HEK293 (cell line): ENCODE measurements at regions not wholly inside any gene's neighbourhood (a gene's known extent, or its start where the extent isn't known, plus 50 kb on each side); places are given as distances from the start of the nearest gene placed in this dataset.

Source experiments
- BCL11B ChIP-seq: fragments of 450-650 bp; formaldehyde crosslinking; IDR thresholded peaks from 2 replicates; pipeline ENCODE4 v1.5.1; 2016; ENCODE audit warnings: low read depth, missing biosample characterization, missing genetic modification characterization
- EGR2 ChIP-seq: fragments of 450-650 bp; formaldehyde crosslinking; IDR thresholded peaks from 2 replicates; pipeline ENCODE4 v1.5.1; 2016; ENCODE audit warnings: low read depth, missing biosample characterization, missing genetic modification characterization
- IKZF3 ChIP-seq: fragments of 450-650 bp; IDR thresholded peaks from 2 replicates; pipeline ENCODE4 v1.5.0; 2018; ENCODE audit warnings: missing biosample characterization, mild to moderate bottlenecking, missing genetic modification characterization, moderate library complexity
- KLF1 ChIP-seq: fragments of 450-650 bp; formaldehyde crosslinking; IDR thresholded peaks from 2 replicates; pipeline ENCODE4 v1.5.1; 2016; ENCODE audit warnings: missing biosample characterization, missing genetic modification characterization
- KLF17 ChIP-seq: fragments of 450-650 bp; formaldehyde crosslinking; IDR thresholded peaks from 2 replicates; pipeline ENCODE4 v1.5.1; 2016; ENCODE audit warnings: missing biosample characterization, missing genetic modification characterization
- KLF8 ChIP-seq: fragments of 450-650 bp; formaldehyde crosslinking; IDR thresholded peaks from 2 replicates; pipeline ENCODE4 v1.5.1; 2016; ENCODE audit warnings: missing biosample characterization, missing genetic modification characterization
- OVOL3 ChIP-seq: fragments of 450-650 bp; formaldehyde crosslinking; IDR thresholded peaks from 2 replicates; pipeline ENCODE4 v1.5.1; 2016; ENCODE audit warnings: missing biosample characterization, missing genetic modification characterization
- PBX3 ChIP-seq: sonication (generic); formaldehyde crosslinking; IDR thresholded peaks from 2 replicates; pipeline ENCODE4 v1.8.1; 2022; ENCODE audit warnings: mild to moderate bottlenecking, moderate library complexity, missing genetic modification reagents
- SCRT2 ChIP-seq: fragments of 450-650 bp; formaldehyde crosslinking; IDR thresholded peaks from 2 replicates; pipeline ENCODE4 v1.5.1; 2016; ENCODE audit warnings: missing biosample characterization, missing genetic modification characterization
- YY1 ChIP-seq: fragments of 450-650 bp; formaldehyde crosslinking; IDR thresholded peaks from 2 replicates; pipeline ENCODE4 v1.5.1; 2018; ENCODE audit warnings: missing biosample characterization, missing genetic modification characterization
- ZBTB44 ChIP-seq: fragments of 450-650 bp; IDR thresholded peaks from 2 replicates; pipeline ENCODE4 v1.5.1; 2018; ENCODE audit warnings: missing biosample characterization, mild to moderate bottlenecking, missing genetic modification characterization
- ZFP41 ChIP-seq: fragments of 450-650 bp; formaldehyde crosslinking; IDR thresholded peaks from 2 replicates; pipeline ENCODE4 v1.5.1; 2016; ENCODE audit warnings: missing biosample characterization, missing genetic modification characterization, borderline replicate concordance
- ZNF10 ChIP-seq: fragments of 450-650 bp; formaldehyde crosslinking; IDR thresholded peaks from 2 replicates; pipeline ENCODE4 v1.5.1; 2017; ENCODE audit warnings: missing biosample characterization, missing genetic modification characterization
- ZNF214 ChIP-seq: fragments of 450-650 bp; formaldehyde crosslinking; IDR thresholded peaks from 2 replicates; pipeline ENCODE4 v1.5.1; 2017; ENCODE audit warnings: missing biosample characterization, mild to moderate bottlenecking, missing genetic modification characterization, borderline replicate concordance
- ZNF223 ChIP-seq: fragments of 450-650 bp; formaldehyde crosslinking; IDR thresholded peaks from 2 replicates; pipeline ENCODE4 v1.5.1; 2016; ENCODE audit warnings: missing biosample characterization, missing genetic modification characterization
- ZNF23 ChIP-seq: fragments of 450-650 bp; formaldehyde crosslinking; IDR thresholded peaks from 2 replicates; pipeline ENCODE4 v1.5.1; 2016; ENCODE audit warnings: missing biosample characterization, missing genetic modification characterization, borderline replicate concordance
- ZNF311 ChIP-seq: fragments of 450-650 bp; formaldehyde crosslinking; IDR thresholded peaks from 2 replicates; pipeline ENCODE4 v1.5.1; 2017; ENCODE audit warnings: missing biosample characterization, missing genetic modification characterization, borderline replicate concordance
- ZNF335 ChIP-seq: fragments of 450-650 bp; formaldehyde crosslinking; conservative IDR thresholded peaks from 2 replicates; pipeline ENCODE4 v1.5.1; 2016; ENCODE audit warnings: missing biosample characterization, missing genetic modification characterization
- ZNF341 ChIP-seq: fragments of 450-650 bp; formaldehyde crosslinking; IDR thresholded peaks from 2 replicates; pipeline ENCODE4; 2016; ENCODE audit warnings: low read depth, missing biosample characterization, missing genetic modification characterization
- ZNF350 ChIP-seq: fragments of 450-650 bp; formaldehyde crosslinking; IDR thresholded peaks from 2 replicates; pipeline ENCODE4 v1.5.0; 2017; ENCODE audit warnings: missing biosample characterization, mild to moderate bottlenecking, missing genetic modification characterization
- ZNF473 ChIP-seq: fragments of 450-650 bp; formaldehyde crosslinking; IDR thresholded peaks from 2 replicates; pipeline ENCODE4 v1.5.1; 2017; ENCODE audit warnings: missing biosample characterization, missing genetic modification characterization
- ZNF48 ChIP-seq: fragments of 450-650 bp; formaldehyde crosslinking; IDR thresholded peaks from 2 replicates; pipeline ENCODE4 v1.5.1; 2016; ENCODE audit warnings: missing biosample characterization, missing genetic modification characterization
- ZNF514 ChIP-seq: fragments of 450-650 bp; formaldehyde crosslinking; IDR thresholded peaks from 2 replicates; pipeline ENCODE4 v1.5.1; 2016; ENCODE audit warnings: missing biosample characterization, missing genetic modification characterization
- ZNF555 ChIP-seq: fragments of 450-650 bp; formaldehyde crosslinking; conservative IDR thresholded peaks from 2 replicates; pipeline ENCODE4 v1.5.1; 2017; ENCODE audit warnings: missing biosample characterization, mild to moderate bottlenecking, missing genetic modification characterization, inconsistent platforms
- ZNF610 ChIP-seq: fragments of 450-650 bp; formaldehyde crosslinking; IDR thresholded peaks from 2 replicates; pipeline ENCODE4 v1.5.1; 2016; ENCODE audit warnings: missing biosample characterization, missing genetic modification characterization, borderline replicate concordance
- ZNF677 ChIP-seq: fragments of 450-650 bp; IDR thresholded peaks from 2 replicates; pipeline ENCODE4 v1.5.0; 2018; ENCODE audit warnings: missing biosample characterization, mild to moderate bottlenecking, missing genetic modification characterization, moderate library complexity
- ZNF777 ChIP-seq: fragments of 450-650 bp; formaldehyde crosslinking; IDR thresholded peaks from 2 replicates; pipeline ENCODE4 v1.5.1; 2017; ENCODE audit warnings: missing biosample characterization, missing genetic modification characterization, borderline replicate concordance
- ZNF837 ChIP-seq: fragments of 450-650 bp; formaldehyde crosslinking; IDR thresholded peaks from 2 replicates; pipeline ENCODE4 v1.5.1; 2016; ENCODE audit warnings: missing biosample characterization, missing genetic modification characterization
- ZSCAN30 ChIP-seq: fragments of 450-650 bp; IDR thresholded peaks from 2 replicates; pipeline ENCODE4 v1.5.1; 2018; ENCODE audit warnings: missing biosample characterization, mild to moderate bottlenecking, missing genetic modification characterization, moderate library complexity

GRCh38 chr5:175772747-175773533 lies 98.4 kb upstream of the CPLX2 start (continued):
- TF ChIP-seq EGR2 (peak; percentile 84), ZNF223 (peak; percentile 96), ZNF23 (tag by site-specific recombination) (no peak), ZFP41 (tag by site-specific recombination) (no peak), ZNF335 (tag by site-specific recombination) (peak; percentile 81), ZNF837 (tag by site-specific recombination) (no peak), ZBTB44 (tag by site-specific recombination) (no peak), PBX3 (CRISPR knock-in tag) (no peak), ZNF311 (tag by site-specific recombination) (no peak), YY1 (tag by site-specific recombination) (no peak), ZNF48 (tag by site-specific recombination) (no peak), ZNF777 (tag by site-specific recombination) (no peak), ZNF555 (tag by site-specific recombination) (no peak), ZNF214 (tag by site-specific recombination) (no peak), BCL11B (tag by site-specific recombination) (no peak), ZNF677 (tag by site-specific recombination) (peak; percentile 57; the same call in 1 of the 2 replicates), KLF1 (tag by site-specific recombination) (peak; percentile 98), SCRT2 (no peak), ZSCAN30 (tag by site-specific recombination) (no peak), ZNF514 (tag by site-specific recombination) (no peak), OVOL3 (tag by site-specific recombination) (no peak), ZNF350 (no peak), KLF17 (tag by site-specific recombination) (peak; percentile 60), IKZF3 (tag by site-specific recombination) (peak; percentile 18; the same call in 1 of the 2 replicates), KLF8 (tag by site-specific recombination) (no peak), ZNF610 (tag by site-specific recombination) (no peak), ZNF473 (tag by site-specific recombination) (no peak), ZNF341 (peak; percentile 84), ZNF10 (tag by site-specific recombination) (no peak)
